Fibroblast of lung (primary cell): ENCODE measurements at regions not wholly inside any gene's neighbourhood (a gene's known extent, or its start where the extent isn't known, plus 50 kb on each side); places are given as distances from the start of the nearest gene placed in this dataset.

Experiments used
- DNase-seq, 2 donors: peaks; one replicate each; pipeline versions ENCODE4 v3.0.0 to v3.0.0-alpha.2; 2010; ENCODE audit warnings: low read depth in 2 of 2
- H2AFZ ChIP-seq: 2 replicates; pipeline ENCODE4 v1.5.1; 2012; ENCODE audit warnings: low read length, control low read depth, inconsistent platforms
- H3K27ac ChIP-seq: 2 replicates; pipeline ENCODE4 v1.5.1; 2011; ENCODE audit warnings: low read length, control low read depth; ENCODE audit not compliant: insufficient read depth
- H3K27me3 ChIP-seq: 2 replicates; pipeline ENCODE4 v1.5.1; 2011; ENCODE audit warnings: mild to moderate bottlenecking, low read length; ENCODE audit not compliant: control insufficient read depth, insufficient read depth
- H3K36me3 ChIP-seq: 2 replicates; pipeline ENCODE4 v1.5.1; 2011; ENCODE audit warnings: low read length; ENCODE audit not compliant: control insufficient read depth, insufficient read depth
- H3K4me1 ChIP-seq: 2 replicates; pipeline ENCODE4 v1.5.1; 2011; ENCODE audit warnings: low read length; ENCODE audit not compliant: control insufficient read depth, insufficient read depth; ENCODE audit errors: extremely low read depth
- H3K4me2 ChIP-seq: 2 replicates; pipeline ENCODE4 v1.5.1; 2011; ENCODE audit warnings: low read length, control low read depth; ENCODE audit not compliant: insufficient read depth; ENCODE audit errors: extremely low read depth
- H3K4me3 ChIP-seq, 4 experiments: fragments of 200-600 bp in 1 of 4; sonication (generic) in 1 of 4; replicated peaks in 1 of 4; 2 replicates each; pipeline ENCODE4 v1.5.1; 2011 to 2016; ENCODE audit warnings: low read length in 4 of 4, low read depth in 3 of 4, mild to moderate bottlenecking in 3 of 4, control low read depth in 2 of 4, inconsistent platforms in 1 of 4, mixed read lengths in 1 of 4; ENCODE audit not compliant: insufficient read depth in 1 of 4; ENCODE audit errors: control extremely low read depth in 1 of 4
- H3K79me2 ChIP-seq: 2 replicates; pipeline ENCODE4 v1.5.1; 2012; ENCODE audit warnings: mild to moderate bottlenecking, low read length, inconsistent platforms; ENCODE audit not compliant: control insufficient read depth, insufficient read depth
- H3K9ac ChIP-seq: 2 replicates; pipeline ENCODE4 v1.5.1; 2011; ENCODE audit warnings: mild to moderate bottlenecking, low read length, control low read depth; ENCODE audit not compliant: insufficient read depth
- H3K9me3 ChIP-seq: 2 replicates; pipeline ENCODE4 v1.5.1; 2012; ENCODE audit warnings: low read depth, low read length; ENCODE audit not compliant: control insufficient read depth, insufficient read depth
- H4K20me1 ChIP-seq: 2 replicates; pipeline ENCODE4 v1.5.1; 2011; ENCODE audit warnings: low read length; ENCODE audit not compliant: control insufficient read depth, insufficient read depth; ENCODE audit errors: extremely low read depth
- CTCF ChIP-seq, 2 donors: IDR thresholded peaks in 1 of 2; conservative IDR thresholded peaks in 1 of 2; 1 replicate in 1 of 2; 2 replicates in 1 of 2; pipeline ENCODE4 v1.5.1; 2011 to 2012; ENCODE audit warnings: low read length in 2 of 2, control low read depth in 1 of 2, inconsistent platforms in 1 of 2, low read depth in 1 of 2, mild to moderate bottlenecking in 1 of 2
- EZH2 ChIP-seq: IDR thresholded peaks from 2 replicates; pipeline ENCODE4 v1.5.1; 2012; ENCODE audit warnings: low read length, control low read depth, mild to moderate bottlenecking; ENCODE audit errors: missing control alignments

- no peaks in the 10 kb centered on the region for H3K36me3 ChIP-seq
- H3K9ac ChIP-seq = no peak overlapping the region
- no peak for DNase-seq
- no peak overlapping the region for H3K27ac ChIP-seq
- H3K4me3 ChIP-seq = no peak overlapping the region
- H3K4me2 ChIP-seq = no peak overlapping the region
- H3K27me3 ChIP-seq = no peaks in the 10 kb centered on the region
- no peaks in the 10 kb centered on the region for H3K4me1 ChIP-seq
- no peaks in the 10 kb centered on the region for H3K79me2 ChIP-seq
- H2AFZ ChIP-seq = no peak overlapping the region
- H4K20me1 ChIP-seq = no peaks in the 10 kb centered on the region
- no peak for TF ChIP-seq EZH2
- no peak for TF ChIP-seq CTCF (conservative IDR thresholded peaks at IDR 0.05 in 1 of 2, IDR thresholded peaks at IDR 0.05 in 1 of 2; ENCODE audit: low read depth in 1 of 2, low read length in 2 of 2)
- no peaks in the 10 kb centered on the region for H3K9me3 ChIP-seq
These were observed 299.0 kb upstream of the FOXG1 start for GRCh38 chr14:28467611-28468010.

GRCh38 chr14:28468191-28469151 is 298.1 kb upstream of the FOXG1 start:
- H3K9ac ChIP-seq = no peak overlapping the region
- DNase-seq = peak in 1 of 2 donors; percentile 29
- H3K36me3 ChIP-seq = no peaks in the 10 kb centered on the region
- no peak overlapping the region for H2AFZ ChIP-seq
- H3K4me2 ChIP-seq = no peak overlapping the region
- no peaks in the 10 kb centered on the region for H4K20me1 ChIP-seq
- no peaks in the 10 kb centered on the region for H3K27me3 ChIP-seq
- no peaks in the 10 kb centered on the region for H3K9me3 ChIP-seq
- H3K79me2 ChIP-seq = no peaks in the 10 kb centered on the region
- no peak overlapping the region for H3K27ac ChIP-seq
- H3K4me3 ChIP-seq = no peak overlapping the region
- no peaks in the 10 kb centered on the region for H3K4me1 ChIP-seq
- TF ChIP-seq EZH2 = no peak
- TF ChIP-seq CTCF (conservative IDR thresholded peaks at IDR 0.05 in 1 of 2, IDR thresholded peaks at IDR 0.05 in 1 of 2; ENCODE audit: low read depth in 1 of 2, low read length in 2 of 2) = no peak

GRCh38 chr14:28482251-28483040 is 284.1 kb upstream of the FOXG1 start:
- DNase-seq = no peak
- H3K9ac ChIP-seq = no peak overlapping the region
- TF ChIP-seq CTCF (conservative IDR thresholded peaks at IDR 0.05 in 1 of 2, IDR thresholded peaks at IDR 0.05 in 1 of 2; ENCODE audit: low read depth in 1 of 2, low read length in 2 of 2) (no peak), EZH2 (no peak)
- H3K79me2 ChIP-seq = no peaks in the 10 kb centered on the region
- no peak overlapping the region for H3K4me2 ChIP-seq
- H3K9me3 ChIP-seq = no peaks in the 10 kb centered on the region
- no peak overlapping the region for H2AFZ ChIP-seq
- no peaks in the 10 kb centered on the region for H3K36me3 ChIP-seq
- H3K4me1 ChIP-seq = no peaks in the 10 kb centered on the region
- H4K20me1 ChIP-seq = no peaks in the 10 kb centered on the region
- no peaks in the 10 kb centered on the region for H3K27me3 ChIP-seq
- no peak overlapping the region for H3K27ac ChIP-seq
- H3K4me3 ChIP-seq = no peak overlapping the region
